IPS-NIHi11 (cell line): ENCODE measurements at regions not wholly inside any gene's neighbourhood (a gene's known extent, or its start where the extent isn't known, plus 50 kb on each side); places are given as distances from the start of the nearest gene placed in this dataset.
A peak's percentile ranks its signal among the peaks of the same experiment; 100 is the strongest.

Experiments used
- DNase-seq: peaks from one replicate; pipeline ENCODE4 v3.0.0; 2012; ENCODE audit warnings: mixed read lengths, low spot score

DNA sequence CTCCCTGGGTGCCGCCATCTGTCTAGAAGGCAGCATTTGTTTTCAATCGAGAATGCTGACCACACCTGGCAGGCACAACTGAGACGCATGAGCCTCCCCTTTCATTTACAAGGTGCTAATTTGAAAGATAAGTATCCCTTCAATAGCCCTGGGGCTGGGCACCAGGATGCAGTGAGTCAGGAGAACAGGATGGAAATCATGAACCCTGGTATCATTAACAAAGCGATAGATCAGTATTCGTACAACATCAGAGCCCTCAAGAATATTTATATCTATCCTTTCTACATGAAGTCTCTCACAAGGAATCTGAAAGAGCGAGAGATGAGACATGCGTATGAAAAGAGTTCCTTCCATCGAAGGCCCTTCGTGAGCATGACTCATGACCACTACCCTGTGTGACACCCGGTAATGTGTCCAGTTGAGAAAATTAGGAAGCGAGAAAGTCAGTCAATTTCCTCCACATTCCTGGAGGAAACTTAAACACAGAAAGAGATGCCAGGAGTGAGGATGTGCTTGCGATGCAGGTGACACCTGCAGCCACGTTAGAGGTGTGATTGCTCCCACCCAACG, 123.1 kb upstream of the PITRM1 start:
- no peak for DNase-seq

DNA sequence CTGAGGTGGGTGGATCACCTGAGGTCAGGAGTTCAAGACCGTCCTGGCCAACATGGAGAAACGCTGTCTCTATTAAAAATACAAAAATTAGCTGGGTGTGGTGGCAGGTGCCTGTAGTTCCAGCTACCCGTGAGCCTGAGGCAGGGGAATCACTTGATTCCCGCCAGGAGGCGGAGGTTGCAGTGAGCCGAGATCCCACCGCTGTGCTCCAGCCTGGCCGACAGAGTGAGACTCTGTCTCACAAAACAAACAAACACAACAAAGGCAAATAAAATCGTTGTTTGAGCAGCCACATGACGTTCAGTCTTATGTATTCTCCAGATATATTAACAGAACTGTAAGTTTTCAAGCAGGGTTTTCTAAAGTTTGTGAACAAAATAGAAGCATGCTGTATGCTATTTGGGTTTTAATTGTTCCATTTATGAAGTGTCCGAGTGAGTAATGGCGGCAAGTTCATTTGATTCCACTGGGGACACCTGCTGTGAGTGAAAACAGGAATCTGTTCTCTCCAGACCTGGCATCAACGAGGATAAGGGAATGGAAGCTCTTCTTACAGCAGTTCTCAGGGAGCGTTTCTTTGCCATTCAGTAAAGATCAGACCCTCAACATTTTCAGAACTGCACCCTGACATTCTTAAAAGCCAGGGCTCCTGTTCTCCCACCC, 122.5 kb upstream of the PITRM1 start:
- DNase-seq, result no peak

DNA sequence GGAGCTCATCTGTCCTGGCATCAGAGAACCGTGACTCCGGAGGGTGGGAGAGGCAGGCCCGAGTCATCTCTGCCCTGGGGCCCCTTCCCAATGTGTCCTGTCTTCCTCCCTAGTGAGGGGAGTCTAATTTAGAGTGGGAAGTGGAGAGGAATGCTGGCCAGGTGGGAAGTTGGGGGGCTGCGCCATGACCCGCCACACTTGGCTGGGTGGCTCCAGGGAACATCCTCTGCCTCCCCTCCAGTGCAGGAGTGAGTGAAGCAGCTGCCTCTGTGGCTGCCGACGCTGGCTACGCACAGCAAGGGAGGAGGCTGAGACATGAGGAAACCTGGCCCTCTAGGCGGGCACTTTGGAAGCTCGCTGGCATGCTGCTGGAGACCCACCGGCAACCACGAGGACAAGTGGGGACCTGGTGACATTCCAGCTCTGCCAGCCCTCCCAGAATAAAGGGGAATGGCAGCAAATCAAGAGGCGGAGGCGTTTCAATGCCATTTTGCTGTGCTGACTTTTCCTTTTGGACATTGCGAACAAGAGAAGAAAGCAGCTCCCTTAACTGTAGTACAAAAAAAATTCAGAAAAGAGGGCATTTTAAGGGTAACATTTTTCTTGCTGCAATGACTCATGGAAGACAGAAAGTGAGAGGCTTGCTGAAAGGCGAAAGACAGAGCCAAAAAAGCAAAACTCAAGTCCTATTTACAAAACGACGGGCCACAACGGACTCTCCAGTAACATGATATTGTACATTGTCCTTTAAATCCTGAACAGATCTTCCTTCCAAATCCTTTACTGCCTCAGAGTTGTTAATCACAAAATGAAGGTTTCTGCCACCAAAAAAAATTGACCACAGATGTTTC, 121.2 kb upstream of the PITRM1 start:
- no peak for DNase-seq

DNA sequence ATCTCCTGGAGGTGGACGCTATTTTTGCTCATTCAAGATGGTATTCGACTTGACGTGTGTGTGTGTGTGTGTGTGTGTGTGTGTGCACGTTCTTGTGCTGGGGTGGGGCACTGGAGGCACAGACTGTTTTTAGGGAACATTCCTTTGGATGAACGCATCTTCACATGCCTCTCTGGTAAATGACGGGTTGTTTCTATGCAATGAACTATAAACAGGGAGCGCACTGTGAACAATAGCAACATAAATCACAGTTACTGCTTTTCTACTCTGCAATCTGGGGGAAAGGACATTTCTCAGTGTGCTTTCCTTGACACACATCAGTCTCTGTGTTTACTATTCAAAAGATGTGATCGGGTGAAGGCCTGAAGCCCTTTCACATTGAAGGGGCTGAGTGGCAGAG, 120.1 kb upstream of the PITRM1 start:
- DNase-seq, result no peak

DNA sequence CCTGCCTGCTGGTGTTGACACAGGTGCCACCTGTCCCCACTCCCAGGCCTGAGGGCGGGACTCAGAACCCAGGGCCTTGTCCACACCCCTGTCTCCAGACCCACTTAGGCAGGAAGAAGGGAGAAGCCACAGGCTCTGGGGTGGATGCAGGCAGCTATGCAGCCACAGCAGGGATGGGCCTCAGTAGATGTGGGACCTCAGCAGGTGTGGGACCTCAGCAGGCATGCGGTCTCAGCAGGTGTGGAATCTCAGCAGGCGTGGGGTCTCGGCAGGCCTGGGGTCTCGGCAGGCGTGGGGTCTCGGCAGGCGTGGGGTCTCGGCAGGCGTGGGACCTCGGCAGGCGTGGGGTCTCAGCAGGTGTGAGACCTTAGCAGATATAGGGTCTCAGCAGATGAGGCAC, 118.0 kb upstream of the PITRM1 start:
- no peak for DNase-seq

DNA sequence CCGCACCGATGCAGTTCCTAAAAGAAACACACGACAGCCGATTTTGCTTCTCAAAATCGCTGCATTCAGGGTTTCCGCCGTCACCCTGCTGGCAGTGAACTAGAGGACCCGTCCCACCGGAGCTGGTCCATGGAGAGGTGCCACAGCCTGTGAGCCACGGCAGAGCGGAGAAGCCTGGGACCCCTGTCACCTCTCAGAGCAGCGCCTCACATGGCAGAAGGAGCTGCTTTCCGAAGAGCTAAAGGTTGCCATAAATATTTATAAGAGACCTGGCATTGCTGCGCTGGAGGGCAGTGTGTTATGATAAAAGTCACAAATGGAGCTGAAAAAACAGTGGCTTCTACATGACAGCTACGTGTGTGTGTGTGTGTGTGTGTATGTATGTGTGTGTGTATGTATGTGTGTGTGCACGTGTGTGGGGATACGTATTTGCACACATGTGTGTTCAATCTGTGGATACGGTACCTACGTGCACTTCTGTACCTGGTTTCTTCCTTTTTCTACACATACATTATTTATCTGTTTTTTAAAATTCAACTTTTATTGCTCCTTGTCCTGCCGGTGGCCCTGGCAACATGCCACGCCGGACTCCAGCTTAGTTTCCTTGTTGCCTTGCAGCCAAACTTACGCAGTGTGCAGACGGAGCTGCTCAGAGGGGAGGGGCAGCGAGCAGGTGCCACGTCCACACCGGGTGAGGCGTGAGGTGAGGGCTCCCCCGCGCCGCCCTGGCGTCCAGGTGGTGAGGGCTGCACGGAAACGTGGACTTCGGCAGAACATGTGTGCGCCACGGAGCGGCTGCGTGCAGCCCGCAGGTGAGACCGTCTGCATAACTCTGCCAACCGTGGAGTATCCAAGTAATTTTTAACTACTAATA, 115.2 kb upstream of the PITRM1 start:
- DNase-seq, result no peak

DNA sequence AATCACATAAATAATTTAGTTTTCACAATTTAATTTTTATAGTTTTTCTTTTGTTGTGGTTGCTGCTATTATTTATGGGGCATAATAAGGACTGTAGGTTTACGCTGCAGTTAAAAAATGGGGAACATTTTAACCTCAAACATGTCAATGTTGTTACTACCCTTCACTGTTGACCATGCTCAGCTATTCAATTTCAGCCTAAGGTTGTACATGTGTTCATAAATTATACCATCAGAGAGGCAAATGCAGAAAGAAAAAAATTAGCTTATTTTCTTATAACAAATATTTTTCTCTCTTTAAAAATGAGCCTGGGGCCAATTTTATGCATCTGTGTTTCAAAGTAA, 110.1 kb upstream of the PITRM1 start:
- DNase-seq, result no peak

DNA sequence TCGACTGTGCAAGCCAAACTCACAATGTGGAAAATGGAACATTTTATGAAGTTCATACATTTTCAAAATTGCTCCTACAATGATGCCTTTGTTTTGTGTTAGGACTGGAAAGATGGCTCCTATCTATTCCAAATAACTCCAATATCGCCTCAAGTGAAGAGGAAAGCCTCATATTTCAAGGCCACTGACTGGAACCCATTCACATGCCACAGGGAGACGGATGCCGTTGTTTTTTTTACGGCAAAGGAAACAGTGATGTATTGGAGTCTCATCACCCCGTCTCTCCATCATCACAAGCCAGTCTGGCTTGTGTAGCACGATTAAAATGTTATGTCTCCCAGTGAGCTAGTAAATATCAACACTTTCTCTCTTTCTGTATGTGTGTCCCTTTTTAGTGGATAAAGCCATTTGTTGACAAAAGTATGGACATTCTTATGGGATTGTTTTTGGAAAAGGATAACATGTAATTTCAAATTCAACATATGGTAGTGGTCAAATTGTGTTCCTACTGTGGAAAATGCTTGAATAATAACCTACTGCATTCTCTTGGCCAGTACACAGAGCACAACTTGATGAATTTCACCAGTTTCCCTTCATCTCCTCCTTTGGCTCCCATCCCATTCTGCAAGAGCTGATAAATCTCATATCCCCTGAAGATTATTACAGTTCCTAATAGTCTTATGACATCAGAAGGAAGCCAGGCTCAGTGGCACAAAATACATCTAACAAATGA, 109.5 kb upstream of the PITRM1 start:
- DNase-seq, result no peak

DNA sequence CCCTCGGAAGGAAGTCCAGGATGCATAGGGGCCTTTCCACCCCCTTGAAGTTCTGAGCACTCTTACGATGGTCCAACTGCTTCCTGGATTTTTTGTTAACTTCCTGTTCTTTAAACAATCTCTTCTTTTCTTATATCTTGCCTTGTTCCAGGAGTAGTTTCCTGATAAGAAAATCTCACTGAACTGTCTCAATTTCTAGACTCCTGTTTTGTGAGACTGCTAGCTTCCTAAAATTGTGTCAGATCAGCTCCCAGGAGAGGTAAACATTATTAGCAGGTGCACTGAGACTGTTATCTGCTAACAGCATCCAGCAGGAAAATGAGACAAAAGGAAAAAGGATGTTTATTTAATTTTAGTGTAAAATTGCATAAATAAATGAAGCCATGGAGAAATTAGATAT, 106.2 kb upstream of the PITRM1 start:
- DNase-seq, result no peak

DNA sequence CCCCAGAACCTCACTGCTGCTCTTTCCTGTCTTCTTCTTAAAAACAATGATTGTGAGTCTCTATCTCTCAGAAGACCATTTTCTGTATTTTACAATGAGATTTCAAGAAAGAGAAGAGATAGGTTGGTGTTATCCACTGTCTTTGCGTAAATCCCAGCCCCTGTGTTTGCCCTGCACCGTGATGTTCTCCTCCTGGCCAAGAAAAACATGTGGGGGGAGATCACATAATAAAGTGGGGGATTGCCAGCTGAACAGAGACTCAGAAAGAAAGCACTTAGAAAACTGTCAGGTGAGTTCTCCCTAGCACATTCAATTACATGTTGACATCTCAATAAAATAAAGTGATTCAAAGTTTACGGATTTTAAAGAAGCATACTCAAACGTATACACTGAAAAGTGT, 105.0 kb upstream of the PITRM1 start:
- no peak for DNase-seq

DNA sequence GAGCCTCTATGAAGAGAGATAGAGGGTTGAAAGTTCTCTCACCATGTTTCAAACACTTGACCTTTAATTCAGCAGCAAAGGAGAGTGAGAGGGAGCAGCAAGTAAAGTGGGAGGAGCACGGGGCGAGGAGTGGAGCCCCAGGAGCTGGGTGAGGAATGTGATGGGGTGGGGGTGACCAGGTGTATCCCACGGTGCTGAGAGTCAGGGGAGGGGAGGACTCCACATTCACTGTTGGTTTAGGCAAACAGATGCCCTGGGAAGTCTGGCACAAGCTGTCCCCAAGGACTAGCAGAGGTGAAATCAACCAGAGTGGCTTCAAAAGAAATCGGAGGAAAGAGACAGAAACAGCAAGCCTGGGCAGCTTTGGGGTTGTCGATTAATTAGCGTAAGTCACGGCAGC, 101.8 kb upstream of the PITRM1 start:
- DNase-seq, result no peak

DNA sequence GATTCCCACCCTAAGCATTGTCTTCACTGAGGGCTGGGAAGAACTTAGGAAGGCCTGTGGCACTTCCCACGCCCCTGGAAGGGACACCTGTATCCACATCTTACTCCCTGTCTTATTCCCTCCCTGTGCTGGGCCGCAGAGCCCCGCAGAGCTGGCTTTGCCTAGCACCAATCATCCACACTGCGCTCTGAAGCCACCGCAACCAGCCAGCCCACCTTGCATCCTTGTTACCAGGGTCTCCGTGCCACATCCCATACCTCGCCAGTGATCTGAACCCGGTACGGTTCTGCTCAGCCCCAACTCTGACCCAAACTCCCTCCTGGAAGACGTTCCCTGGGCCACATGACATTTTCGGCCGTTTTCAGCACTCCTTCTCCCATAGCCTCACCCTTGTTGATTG, 101.4 kb upstream of the PITRM1 start:
- no peak for DNase-seq

DNA sequence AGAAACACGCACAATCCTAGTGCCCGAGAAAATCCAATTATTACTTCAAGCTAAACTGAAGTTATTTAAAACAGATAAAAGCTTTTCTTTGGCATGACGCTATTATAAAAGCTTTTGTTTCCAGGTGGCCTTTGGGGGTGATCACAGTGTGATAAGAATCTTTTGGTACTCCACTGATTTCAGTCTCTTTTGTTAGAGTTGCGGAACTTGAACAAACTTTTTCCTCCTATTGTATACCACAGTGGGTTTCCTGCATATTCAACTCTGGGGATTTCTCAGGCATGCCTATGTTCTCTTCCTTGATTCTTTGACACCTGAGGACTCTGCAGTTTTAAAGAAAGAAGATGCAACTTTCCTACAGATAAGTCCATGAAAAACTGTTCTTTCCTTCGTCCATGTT, 99.7 kb upstream of the PITRM1 start:
- no peak for DNase-seq

DNA sequence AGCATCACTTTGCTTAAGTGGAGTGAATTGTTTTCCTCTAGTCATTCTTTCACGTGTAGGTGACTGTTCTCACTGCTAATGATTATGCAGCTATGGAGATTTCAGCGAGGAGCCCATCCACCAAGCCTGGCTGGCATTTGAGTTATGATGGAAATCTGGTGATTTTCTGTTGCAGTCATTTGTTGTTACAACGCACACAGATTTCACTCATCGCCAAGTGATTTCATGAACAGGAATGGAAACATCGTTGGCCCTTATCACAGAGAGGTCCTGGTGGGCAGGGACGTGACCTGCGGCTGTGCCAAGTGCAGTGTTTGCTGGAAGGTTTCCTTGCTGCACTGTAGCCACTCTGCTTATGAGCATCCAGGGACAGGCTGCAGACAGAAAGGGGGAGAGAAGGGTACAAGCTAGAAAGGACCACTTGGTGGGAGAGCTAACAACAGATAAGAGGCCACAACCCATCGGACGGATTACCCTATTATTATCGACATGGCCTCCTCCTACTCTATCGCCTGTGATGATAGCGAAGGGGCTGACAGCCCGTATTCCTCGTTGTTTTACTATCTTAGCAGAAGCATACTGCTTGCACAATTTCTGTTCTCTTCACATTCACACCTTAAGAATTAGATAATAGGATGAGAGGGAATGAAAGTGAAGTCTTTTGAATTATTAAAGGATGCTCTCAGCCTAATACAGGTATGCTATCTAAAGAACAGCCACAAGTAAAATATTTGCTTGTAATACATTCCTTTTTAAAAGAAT, 99.0 kb upstream of the PITRM1 start:
- DNase-seq, result no peak

DNA sequence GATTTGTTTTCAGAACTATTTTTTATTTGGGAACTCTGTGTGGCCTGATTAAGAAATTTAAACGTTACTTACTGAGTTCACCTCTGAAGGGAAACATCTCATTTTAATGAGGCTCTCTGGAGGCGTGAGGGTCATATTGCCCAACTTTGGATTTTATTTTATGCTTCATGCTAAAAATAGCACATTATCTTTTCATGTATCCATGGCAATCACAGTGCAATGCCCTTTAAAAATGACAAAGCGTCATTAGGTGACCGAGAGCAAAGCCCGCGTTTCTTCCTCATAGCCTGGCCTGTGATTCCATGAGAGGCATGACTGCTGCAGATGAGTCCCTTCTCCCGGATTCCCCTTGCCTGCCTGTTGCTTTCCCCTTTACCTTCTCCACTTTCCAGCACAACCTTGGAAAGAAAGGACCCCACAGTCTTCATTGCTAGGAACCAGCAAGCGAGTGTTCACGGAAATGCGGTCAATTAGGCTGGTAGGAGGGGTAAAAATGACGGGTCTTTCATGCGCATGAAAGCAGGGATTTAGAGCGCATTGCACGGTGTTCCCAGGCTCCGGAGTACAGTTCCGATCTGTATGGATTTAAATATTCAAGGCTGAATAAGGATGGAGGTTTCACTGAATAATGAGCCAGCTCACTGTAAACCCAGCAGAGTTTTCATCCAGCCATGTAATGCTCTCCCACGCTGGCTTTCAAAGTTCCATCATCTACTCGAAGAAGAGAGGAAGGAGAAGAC, 98.2 kb upstream of the PITRM1 start:
- no peak for DNase-seq

DNA sequence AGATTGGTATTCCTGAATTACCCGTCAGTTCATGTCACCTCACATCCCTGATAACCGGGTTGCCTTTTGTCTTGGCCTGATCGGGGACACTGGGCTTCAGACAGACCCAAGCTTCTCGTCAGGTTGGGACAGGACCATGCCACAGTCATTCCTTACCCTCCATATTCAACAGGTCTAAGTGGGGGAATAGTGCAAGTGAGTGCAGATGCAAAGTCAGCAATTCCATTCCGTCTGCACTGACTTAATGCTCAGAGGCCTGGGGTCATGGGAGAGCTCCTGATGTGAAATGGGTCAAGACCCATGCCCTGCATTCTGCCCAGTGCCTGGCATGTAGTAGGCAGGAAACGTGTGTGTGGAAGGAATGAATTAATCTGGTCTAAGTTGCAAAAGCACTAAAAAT, 95.4 kb upstream of the PITRM1 start:
- DNase-seq, result no peak

DNA sequence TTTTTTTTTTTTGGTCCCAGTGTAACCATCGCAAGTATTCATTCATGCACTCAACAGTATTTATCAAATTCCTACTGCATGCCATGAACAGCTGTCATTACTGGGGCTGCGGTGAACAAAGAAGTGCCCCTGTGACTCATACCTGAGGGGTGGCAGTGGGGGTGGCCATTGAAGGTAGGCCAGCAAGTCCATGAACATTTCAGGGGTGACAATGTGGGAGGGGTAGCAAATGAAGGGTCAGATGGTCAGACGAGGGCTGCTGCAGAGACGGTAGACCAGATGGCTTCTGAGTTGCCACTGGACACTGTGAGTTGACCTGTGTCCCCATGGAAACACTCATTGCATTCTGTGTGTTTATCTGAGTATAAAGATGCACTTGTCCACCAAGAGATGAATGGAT, 92.5 kb upstream of the PITRM1 start:
- DNase-seq, result no peak

DNA sequence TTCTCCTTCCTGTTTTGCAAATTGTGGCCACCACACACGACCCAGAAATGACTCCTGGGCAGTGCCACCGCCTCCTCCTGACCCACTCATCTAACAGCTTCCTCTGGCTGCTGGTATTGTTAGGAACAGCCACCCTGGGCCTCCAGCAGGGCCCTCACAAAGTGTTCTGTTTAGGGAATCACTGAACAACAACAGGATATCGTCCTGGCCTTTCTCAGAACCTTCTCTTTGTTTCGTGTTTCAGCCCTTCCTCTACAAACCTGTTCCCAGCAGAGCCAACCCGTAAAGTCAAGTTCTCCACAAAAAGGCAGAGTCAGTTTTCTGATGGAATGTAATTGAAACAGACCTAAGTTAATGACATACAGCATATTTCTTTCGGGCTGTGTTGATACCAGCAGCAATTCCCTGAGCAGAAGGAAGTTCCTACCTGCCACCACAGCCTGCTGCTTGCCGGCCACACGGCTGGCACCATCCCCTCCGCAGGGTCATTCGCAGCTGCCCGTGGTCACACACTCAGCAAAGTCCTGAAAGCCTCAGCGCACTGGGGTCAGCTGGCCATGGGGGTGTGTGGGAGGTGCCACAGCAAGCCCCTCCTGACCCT, 91.7 kb upstream of the PITRM1 start:
- no peak for DNase-seq

DNA sequence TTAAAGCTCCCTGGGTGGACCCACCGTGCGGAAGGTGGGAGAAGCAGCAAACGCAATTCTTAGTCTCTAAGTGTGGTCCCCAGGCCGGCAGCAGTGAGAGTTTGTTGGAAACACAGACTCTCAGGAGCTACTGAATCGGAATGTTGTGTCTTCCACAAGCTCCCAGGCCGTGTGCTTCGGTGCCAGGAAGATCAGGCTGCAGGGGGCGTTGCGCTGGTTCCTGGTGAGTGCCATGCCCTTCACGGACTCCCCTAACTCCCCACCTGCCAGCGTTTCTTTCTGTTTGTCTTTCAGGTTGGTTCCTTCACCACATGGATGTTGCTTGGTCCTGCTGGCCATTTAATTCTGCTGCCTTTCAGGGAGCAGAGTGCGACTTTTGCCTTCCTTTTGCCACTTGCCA, 91.2 kb upstream of the PITRM1 start:
- peak; percentile 27 for DNase-seq

DNA sequence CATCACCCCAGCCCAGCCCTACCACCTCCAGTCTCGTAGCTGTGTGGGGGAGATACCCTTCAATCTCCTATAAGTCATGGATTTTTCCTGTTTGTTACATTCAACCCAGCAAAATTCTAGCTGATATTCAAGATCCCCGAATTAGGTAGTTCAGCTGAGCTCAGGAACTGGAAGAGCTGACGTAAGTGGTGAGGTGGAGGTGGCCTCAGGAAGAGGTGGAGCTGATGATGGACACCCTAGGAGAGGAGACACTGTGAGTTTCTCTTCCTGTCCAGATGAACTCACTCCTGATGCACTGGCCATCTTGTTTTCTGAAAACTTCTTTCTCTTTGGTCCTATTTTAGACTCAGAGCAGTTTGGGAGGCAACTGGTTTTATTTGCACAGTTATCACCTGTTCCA, 90.5 kb upstream of the PITRM1 start:
- DNase-seq, result no peak
